GM12878 (cell line): ENCODE measurements at regions not wholly inside any gene's neighbourhood (a gene's known extent, or its start where the extent isn't known, plus 50 kb on each side); places are given as distances from the start of the nearest gene placed in this dataset.

Experiments
- CBX3 ChIP-seq: fragments of 200-600 bp; sonication (generic); IDR thresholded peaks from 2 replicates; pipeline ENCODE4 v1.6.1; 2016; ENCODE audit warnings: low read depth, borderline replicate concordance
- CHD1 ChIP-seq: IDR thresholded peaks from 2 replicates; pipeline ENCODE4 v1.6.1; 2012; ENCODE audit warnings: low read depth, low read length, improper control_type of control experiment
- NBN ChIP-seq: fragments of 450-650 bp; IDR thresholded peaks from 2 replicates; pipeline ENCODE4 v1.6.1; 2016
- SRF ChIP-seq, 2 experiments: IDR thresholded peaks; 2 replicates each; pipeline ENCODE4 v1.6.1; 2011; ENCODE audit warnings: low read depth in 2 of 2, low read length in 2 of 2, mild to moderate bottlenecking in 1 of 2, moderate library complexity in 1 of 2
- ZNF622 ChIP-seq: fragments of 450-650 bp; IDR thresholded peaks from 2 replicates; pipeline ENCODE4 v1.6.1; 2017; ENCODE audit warnings: mild to moderate bottlenecking, inconsistent platforms
- TF ChIP-seq, protein P1 (sequence below), 3 experiments: IDR thresholded peaks in 2 of 3; conservative IDR thresholded peaks in 1 of 3; 2 replicates each; pipeline ENCODE4 v1.5.1; 2011; ENCODE audit warnings: low read depth in 3 of 3, low read length in 3 of 3, mild to moderate bottlenecking in 3 of 3, control low read depth in 2 of 3, moderate library complexity in 2 of 3, inconsistent platforms in 1 of 3, mixed read lengths in 1 of 3; ENCODE audit not compliant: control insufficient read depth in 2 of 3, insufficient read depth in 1 of 3; ENCODE audit errors: extremely low read depth in 1 of 3
- TF ChIP-seq, protein P2 (sequence below): fragments of 450-650 bp; IDR thresholded peaks from 2 replicates; pipeline ENCODE4 v1.6.1; 2017; ENCODE audit warnings: mild to moderate bottlenecking, moderate library complexity

DNA sequence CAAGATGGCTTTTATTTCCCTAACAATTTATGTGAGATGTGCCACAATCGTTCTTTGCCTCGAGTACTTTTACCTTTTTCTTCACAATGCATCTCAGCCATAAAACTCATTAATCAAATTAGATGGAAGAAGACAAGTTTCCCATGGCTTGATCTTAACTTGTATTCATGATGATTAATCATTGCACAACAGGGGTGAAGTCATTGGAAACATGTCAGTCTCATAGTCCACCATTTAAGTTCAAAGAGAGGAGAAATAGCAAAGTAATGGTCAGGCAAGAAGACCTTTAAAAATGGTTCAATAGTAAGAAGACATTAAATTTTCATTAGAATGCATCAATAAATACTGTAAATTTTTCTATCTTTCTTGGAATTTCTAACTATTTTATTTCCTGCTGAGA is 136.3 kb downstream of the FOXG1 start:
- TF ChIP-seq CBX3, result no peak
- TF ChIP-seq, protein P1, sequence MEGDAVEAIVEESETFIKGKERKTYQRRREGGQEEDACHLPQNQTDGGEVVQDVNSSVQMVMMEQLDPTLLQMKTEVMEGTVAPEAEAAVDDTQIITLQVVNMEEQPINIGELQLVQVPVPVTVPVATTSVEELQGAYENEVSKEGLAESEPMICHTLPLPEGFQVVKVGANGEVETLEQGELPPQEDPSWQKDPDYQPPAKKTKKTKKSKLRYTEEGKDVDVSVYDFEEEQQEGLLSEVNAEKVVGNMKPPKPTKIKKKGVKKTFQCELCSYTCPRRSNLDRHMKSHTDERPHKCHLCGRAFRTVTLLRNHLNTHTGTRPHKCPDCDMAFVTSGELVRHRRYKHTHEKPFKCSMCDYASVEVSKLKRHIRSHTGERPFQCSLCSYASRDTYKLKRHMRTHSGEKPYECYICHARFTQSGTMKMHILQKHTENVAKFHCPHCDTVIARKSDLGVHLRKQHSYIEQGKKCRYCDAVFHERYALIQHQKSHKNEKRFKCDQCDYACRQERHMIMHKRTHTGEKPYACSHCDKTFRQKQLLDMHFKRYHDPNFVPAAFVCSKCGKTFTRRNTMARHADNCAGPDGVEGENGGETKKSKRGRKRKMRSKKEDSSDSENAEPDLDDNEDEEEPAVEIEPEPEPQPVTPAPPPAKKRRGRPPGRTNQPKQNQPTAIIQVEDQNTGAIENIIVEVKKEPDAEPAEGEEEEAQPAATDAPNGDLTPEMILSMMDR (IDR thresholded peaks at IDR 0.05 in 2 of 3, conservative IDR thresholded peaks at IDR 0.05 in 1 of 3; ENCODE audit: control insufficient read depth in 2 of 3, extremely low read depth in 1 of 3, insufficient read depth in 1 of 3, low read depth in 3 of 3, low read length in 3 of 3), result no peak
- TF ChIP-seq ZNF622, result no peak
- TF ChIP-seq CHD1, result no peak
- no peak for TF ChIP-seq SRF (IDR thresholded peaks at IDR 0.05; ENCODE audit: low read depth in 2 of 2, low read length in 2 of 2)
- no peak for TF ChIP-seq NBN
- TF ChIP-seq, protein P2, sequence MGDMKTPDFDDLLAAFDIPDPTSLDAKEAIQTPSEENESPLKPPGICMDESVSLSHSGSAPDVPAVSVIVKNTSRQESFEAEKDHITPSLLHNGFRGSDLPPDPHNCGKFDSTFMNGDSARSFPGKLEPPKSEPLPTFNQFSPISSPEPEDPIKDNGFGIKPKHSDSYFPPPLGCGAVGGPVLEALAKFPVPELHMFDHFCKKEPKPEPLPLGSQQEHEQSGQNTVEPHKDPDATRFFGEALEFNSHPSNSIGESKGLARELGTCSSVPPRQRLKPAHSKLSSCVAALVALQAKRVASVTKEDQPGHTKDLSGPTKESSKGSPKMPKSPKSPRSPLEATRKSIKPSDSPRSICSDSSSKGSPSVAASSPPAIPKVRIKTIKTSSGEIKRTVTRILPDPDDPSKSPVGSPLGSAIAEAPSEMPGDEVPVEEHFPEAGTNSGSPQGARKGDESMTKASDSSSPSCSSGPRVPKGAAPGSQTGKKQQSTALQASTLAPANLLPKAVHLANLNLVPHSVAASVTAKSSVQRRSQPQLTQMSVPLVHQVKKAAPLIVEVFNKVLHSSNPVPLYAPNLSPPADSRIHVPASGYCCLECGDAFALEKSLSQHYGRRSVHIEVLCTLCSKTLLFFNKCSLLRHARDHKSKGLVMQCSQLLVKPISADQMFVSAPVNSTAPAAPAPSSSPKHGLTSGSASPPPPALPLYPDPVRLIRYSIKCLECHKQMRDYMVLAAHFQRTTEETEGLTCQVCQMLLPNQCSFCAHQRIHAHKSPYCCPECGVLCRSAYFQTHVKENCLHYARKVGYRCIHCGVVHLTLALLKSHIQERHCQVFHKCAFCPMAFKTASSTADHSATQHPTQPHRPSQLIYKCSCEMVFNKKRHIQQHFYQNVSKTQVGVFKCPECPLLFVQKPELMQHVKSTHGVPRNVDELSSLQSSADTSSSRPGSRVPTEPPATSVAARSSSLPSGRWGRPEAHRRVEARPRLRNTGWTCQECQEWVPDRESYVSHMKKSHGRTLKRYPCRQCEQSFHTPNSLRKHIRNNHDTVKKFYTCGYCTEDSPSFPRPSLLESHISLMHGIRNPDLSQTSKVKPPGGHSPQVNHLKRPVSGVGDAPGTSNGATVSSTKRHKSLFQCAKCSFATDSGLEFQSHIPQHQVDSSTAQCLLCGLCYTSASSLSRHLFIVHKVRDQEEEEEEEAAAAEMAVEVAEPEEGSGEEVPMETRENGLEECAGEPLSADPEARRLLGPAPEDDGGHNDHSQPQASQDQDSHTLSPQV, result no peak
